NCI-H1436 (cell line): ENCODE measurements at regions not wholly inside any gene's neighbourhood (a gene's known extent, or its start where the extent isn't known, plus 50 kb on each side); places are given as distances from the start of the nearest gene placed in this dataset.

Experiments used
- DNase-seq: peaks from one replicate; lab custom pipeline; 2025; lab: John Stamatoyannopoulos, UW

DNA sequence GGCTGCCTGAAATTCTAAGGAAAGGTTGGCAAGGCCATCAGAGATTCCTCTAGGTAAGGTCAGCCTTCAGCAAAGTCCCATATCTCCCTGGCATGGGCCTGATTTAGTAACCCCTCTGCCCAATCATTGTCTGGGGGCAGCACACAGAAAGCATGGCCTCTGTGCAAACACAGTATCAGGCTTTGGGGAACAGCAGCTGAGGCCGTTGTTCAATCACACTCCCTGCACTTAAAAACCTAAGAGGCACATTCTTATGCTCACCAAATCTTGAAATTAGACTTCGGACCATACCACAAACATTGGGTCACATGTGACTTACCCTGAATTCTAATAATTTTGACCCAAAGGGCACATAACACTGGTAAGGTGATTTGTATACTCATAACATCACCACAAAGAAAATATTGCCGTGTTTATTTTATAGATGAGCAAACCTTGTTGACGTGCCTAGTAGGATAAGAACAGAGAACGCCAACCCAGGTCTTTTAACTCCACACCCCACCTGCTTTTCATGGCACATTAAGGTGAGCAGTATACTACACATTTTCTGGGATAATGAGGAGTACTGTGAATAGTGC is 212.7 kb downstream of the HNMT start:
- no peak for DNase-seq

DNA sequence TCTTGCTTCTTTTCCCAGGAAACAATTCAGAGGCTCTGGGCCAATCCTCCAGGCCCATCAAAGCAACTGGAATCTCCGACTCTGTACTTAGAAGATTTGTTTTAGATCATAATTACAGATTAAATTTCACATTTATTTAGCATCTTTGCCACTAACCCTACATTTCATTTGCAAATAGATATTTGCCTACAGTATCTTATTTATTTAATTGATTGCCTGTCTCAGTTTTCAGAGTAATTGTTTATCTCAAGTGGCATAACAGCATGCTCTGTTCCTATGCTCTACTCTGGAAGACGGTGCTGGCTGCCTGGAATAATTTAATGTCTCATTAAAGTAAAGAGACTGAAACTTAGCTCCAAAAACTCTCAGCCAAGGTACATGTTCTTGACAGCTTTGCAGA is 213.4 kb downstream of the HNMT start:
- no peak for DNase-seq

DNA sequence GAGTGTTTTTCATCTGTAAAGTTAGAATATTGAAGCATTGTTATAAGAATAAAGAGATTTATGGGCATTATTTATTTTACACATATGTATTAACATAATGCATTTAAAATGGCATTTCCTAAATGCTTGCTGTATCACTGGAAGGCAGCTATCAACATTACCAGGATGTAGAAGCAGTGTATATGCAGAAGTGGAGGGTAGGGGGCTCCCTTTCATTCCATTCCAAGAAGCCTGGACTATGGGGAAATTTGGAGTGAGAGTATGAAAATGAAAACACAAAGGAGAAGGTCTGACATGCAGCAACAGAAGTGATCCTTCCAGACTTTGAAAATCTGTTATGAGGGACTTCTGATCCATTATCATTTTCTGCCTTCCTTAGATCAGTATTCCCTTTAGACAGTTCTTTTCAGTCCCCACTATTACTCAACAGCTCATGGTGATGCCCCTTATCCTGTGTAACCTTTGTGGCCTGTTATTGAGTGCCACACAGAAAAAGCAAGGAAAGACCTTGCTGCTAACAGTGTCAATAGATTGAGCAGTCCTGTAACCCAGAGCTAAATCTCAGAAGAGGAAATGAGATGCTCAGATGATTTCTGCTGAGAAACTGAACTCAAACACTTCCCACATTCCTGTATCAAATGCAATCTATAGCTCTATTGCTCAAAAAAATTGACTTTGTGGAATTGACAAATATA is 216.6 kb downstream of the HNMT start:
- no peak for DNase-seq

DNA sequence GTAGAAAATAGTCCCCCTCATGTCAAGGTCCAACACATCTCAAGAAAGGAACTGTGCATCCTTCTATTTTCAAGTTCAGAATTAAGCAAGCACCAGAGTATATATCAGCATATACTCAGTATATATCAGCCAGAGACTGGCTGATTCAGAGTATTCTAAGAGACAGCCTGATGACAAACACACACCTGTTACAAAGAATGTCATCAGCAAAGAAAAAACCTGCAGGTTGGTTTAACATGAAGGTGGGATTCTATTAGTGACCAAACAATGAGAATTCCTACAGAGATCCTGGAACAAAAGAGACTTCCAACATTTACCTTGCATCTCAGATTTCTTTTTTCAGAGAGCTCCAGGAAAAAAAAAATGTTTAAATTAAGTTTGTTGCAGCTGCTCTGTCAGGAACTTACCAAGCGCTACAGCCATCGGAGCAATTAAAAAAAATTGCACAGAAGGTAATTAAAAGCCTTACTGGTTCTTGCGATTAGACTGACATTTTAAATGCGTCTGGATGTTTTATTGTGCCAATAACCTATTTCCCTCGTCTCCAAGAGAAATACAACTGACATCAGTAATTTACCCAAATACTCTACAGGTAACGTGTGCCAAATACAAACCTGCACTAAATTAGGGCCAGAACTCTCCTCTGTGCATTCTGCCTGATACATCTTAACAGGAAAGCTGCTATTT is 218.1 kb downstream of the HNMT start:
- peak; percentile 36 for DNase-seq

DNA sequence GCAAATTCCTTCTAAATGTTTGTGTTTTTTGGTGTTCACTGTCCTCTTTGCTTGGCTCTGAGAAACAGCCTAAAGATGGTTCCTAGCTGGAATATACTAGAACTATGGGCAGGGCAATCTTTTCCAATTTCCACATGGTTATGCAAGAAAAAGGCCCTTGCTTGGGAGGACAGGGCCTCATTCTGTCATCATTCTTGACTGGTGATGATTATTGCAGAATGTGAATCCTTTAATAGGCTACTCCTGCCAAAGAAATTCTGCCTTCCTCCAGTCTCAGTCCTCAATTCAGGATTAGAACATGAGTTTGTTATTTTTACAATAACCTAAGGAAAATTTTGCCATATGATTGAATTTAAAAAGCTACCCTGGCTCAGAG is 218.7 kb downstream of the HNMT start:
- no peak for DNase-seq

DNA sequence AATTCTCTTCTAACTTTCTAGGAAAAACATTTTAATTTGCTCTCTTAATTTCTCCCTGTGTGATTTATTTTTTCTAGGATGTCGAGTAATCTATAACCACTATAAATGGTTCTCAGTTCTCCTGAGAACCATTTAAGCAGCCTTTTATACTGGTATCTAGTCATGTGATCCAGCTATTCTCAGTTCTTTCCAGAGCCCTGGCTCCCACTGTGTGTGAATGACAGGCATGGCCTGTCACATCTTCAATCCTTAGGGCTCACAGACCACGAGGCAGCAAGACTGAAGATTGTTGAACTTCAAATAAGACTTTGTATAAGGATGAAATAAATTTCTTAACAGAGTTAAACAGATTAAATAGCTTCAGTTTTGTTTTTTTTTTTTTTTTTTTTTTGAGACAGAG is 219.4 kb downstream of the HNMT start:
- DNase-seq: no peak

DNA sequence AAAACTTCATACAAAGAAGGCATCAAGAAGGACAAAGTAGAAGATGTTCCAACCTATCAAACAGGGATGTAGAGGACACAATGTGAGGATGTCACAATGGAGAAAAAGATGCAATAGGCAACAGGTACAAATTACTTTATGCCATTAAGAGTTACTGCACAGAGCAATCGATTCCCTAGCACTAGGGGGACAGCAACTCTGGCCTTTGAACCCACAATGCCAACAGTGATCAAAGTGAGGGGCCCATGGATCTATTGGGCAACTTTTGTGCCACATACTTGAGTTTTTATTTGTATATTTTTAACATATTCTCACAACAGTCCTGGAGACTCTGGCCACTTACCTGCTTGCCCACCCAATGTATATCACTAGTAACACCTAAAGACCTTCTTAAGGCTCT is 220.2 kb downstream of the HNMT start:
- no peak for DNase-seq

DNA sequence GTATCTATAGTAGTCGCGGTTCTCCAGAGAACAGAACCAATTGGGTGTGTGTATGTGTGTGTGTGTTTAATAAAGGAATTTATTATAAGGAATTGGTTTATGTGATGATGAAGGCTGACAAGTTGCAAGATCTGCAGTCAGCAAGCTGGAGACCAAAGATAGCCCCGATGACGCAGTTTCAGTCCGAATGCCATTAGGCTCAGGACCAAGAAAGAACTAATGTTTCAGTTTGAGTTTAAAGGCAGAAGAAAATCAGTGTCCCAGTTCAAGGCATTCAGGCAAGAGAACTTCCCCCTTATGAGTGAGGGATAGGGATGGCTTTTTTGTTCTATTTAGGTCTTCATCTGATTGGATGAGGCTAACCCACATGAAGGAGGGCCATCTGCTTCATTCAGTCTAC is 221.6 kb downstream of the HNMT start:
- no peak for DNase-seq

DNA sequence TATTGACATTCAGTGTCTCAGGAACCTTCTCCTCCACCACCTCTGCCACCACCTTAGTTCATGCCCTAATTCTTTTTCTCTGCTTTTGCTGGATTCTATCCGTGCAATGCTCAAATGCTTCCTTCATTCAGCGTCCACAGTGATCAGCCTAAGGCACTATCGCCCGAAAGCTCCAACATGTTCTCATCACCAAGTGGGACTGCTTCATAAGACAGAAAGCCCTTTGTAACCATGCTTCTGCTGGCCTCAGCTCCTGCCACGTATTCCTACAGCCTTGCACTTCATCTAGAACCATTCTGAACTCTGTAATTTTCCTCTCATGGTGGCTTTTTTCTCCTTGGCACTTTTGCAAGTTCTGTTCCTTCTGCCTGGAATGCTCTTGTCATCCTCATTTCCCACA is 222.9 kb downstream of the HNMT start:
- DNase-seq: no peak

DNA sequence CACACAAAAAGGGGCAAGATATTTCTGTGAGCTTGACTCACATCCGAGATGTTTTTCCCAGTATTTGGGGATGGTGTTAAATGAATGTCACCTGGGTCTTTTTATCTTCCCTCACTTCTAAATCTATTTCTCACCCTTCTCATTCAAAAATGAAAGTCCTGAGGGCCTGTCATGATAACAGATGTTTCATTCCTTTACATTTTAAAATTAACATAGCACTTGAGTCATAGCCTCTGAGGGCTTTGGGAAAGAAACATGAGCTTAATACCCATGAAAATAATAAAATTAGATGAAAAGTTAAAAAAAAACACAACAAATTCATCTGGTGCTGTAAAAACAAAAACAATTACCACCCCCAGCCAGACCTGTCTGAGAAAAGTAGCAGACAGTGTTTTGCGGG is 226.7 kb downstream of the HNMT start:
- DNase-seq: no peak

DNA sequence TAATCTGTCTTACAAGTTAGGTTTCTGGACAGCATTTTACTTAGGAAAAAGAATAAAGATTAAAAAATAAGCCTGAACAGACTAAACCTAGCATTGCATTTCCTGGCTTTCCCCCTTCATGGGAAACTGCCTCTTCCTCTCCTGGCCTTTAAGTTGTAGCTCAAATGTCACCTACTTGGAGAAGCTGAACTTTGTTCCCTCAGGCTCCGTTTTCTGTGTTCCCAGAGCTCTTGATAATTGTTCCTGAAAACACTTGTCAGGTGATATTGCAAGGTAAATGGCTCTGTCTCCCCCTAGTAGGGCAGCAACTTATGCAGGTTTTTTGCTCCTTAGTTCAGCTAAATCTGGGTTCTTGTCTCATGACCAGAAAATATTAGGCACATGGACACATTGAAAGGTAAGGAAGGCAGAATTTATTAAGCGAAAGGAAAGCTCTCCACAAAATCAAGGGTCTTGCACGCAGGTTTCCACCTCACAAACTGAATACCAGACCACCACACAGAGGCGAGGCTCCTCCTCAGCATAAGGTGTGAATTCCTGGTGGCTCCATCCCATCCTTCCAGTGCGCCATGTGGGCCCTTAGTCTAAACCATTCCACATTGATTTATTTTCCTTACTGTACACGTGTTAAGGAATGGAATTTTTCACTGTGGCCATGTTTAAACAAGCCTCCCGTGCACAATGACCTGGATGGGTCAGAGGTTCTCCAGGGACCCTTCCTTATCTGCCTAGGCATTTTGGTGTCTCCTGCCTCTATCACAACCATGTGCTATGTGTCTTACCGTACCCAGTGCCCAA is 229.3 kb downstream of the HNMT start:
- no peak for DNase-seq

DNA sequence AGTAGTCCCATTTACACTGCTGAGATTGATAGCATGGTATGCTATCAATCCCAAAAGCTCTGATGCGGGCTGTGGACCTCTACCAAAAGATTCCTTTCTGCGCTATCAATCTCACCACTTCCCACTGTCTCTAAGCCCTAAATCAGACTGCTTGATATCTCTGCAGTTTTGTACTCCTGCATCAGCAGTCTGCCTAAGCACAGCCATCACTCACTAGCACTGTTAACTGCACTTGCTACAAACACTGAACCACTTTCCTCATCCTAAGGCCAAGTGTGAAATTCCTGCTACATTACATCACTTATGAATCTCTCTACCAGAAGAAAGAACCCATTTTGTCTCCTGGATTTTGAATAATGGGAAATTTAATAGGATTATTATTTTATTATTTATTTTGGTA is 237.0 kb downstream of the HNMT start:
- no peak for DNase-seq

DNA sequence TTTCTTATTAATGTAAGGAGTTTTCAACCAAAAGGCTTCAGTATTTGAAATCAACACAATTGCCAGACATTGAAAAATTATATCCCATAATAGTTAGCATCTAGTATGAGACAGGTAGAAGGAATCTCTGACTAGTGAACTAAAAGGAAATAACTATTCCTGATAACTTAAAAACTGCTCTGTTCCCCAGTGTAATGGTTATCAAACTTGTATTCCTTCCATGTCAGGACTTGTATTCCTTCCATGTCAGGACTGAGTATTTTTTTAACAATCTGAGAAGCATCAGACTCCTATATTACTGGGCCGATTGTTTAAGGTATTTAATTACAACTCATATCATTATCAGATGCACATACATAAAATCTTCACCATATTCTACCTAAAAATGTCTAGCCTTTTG is 238.5 kb downstream of the HNMT start:
- DNase-seq: no peak

DNA sequence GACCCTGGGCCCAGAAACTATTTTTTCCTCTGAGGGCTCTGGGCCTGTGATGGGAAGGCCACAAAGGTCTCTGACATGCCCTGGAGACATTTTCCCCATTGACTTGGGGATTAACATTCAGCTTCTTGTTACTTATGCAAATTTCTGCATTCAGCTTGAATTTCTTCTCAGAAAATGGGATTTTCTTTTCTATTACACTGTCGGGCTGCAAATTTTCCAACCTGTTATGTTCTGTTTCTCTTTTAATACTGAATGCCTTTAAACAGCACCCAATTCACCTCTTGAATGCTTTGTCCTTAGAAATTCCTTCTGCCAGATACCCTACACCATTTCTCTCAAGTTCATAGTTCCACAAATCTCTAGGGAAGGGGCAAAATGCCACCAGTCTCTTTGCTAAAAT is 241.0 kb downstream of the HNMT start:
- DNase-seq: no peak

DNA sequence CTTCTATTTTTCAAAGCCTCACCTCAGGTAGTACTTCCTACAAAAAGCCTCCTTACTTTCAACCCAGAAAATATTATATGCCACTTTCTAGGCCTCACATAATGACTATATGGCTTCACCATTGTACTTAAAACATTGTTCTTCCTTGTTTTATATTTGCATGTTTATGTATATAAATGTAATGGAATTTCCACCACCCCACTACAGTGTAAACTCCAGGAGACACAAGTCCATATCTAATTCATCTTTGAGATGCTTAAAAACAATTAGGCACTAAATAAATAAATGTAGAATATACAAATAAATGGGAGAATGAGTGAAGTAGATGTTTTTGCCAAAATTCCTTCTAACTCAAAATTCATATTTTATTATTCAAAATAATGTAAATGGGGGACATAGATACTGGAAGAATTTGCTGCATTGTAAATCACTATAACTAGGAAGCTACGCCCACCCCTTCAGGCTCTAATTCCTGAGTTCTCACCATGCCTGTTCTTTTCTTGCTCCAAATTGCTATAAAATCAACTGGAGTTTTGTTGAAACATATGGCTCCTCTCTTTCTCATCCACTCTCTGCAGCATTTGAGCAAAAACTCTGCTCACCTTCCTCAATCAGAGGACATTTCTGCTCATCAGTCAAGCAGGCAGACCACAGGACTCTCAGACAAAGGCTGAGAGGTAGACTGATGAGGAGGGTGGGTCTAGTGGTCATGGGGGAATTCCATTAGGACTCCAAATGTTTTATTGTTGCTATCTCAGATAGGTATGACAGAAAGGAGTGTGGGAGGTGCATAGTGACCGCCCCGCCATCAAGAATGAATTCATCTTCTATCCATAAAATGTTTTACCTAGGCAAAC is 243.0 kb downstream of the HNMT start:
- no peak for DNase-seq

DNA sequence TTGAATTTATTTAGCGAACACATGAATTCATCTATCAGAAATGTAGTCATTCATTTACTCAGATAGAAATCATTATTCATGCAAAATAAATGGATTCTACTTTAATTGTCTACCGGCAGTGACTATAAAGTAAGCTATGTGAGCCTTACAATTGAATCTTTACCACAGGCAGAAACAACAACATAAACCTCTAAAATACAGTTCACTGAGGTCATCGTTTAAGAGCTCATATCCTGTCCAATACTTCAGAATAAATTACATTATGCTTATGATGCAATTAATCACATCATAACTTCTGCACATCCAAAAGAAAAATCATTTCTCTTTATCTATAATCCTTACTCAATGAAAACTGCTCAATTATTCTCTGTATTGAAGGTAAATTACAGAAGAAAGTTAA is 244.7 kb downstream of the HNMT start:
- DNase-seq: no peak

DNA sequence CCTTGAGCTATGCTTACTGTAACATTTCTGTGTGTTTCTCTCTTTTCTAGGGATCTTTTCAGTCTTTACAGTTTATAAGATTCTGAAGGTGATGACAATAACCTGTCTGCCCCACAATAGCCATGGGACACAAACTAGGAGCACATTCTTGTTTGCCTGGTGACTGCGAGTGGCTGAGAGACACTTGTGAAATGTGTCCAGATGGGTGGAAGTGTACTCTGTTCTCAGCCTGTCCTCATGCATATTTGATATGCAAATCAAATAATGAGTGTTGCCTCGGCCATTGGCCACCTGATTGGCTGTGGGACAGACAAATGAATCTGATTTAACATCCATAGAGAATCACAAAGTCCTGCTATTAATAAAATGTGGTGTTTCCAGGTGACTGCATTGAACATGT is 246.2 kb downstream of the HNMT start:
- no peak for DNase-seq

DNA sequence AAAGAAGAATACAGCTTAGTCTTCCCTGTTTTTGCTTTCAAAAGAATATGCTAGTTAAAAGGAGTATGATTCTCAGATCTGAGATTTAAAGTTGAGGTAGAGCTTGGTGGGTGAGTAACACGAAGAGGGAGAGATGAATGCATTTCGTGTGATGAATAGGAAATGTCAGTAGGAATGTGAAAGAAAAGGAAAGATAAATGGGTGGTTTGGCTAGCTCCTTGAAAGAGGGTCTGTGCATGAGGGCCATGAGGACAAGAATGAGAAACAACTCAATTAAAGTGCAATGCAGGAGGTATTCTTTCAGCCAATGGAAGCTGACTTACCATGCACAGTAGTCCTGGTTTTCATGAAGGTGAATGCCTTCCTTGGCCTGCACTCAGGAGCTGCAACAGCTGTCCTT is 248.2 kb downstream of the HNMT start:
- DNase-seq: no peak

DNA sequence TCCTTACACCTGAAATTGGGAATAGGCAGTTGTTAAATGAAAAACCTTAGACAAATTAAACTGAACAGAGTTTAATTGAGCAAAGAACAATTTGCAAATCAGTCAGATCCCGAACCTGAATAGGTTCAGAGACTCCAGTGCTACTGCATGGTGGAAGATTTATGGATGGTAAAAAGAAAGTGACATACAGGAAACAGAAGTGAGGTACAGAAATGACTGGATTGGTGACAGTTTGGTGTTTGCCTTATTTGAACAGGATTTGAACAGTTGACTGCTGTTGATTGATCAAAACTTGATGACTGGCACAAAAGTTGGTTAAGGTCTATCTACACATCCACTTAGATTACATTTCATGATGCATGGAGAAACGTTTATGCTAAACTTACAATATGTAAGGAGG is 248.8 kb downstream of the HNMT start:
- no peak for DNase-seq

DNA sequence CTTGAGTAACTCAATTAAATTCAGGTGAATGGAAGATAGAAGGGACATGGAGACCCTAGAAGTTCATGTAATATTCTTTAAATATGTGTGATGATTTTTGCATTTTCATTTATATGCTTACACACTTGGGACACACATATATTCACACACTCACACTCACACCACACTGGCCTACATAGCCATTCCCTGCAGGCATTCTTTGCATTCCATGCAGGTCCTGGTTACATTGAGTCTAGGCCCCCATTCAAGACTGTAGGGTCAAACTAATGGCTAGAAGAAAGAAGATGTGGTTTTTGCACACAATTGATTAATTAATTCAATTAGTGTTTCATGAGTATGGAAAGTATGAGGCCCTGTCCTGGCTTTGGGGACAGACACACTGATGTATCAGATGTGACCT is 249.4 kb downstream of the HNMT start:
- no peak for DNase-seq

DNA sequence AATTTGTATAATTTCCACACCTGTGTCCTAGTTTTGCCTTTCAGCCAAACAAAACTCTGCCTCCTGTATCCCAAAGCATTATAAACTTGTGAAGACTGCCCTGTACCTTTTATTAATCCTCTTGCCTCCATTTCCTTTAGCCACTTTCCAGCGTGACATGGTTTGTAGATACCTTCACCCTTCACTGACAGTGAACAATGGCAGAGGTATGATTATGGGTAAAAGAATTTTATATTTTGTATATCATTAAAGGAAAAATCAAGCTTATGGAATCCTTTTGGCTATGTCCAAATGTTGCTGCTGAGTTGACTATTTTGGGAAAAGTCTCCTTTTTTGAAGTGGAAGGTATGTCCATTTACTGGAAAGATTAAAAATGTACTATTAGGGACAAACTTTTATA is 251.7 kb downstream of the HNMT start:
- DNase-seq: no peak

DNA sequence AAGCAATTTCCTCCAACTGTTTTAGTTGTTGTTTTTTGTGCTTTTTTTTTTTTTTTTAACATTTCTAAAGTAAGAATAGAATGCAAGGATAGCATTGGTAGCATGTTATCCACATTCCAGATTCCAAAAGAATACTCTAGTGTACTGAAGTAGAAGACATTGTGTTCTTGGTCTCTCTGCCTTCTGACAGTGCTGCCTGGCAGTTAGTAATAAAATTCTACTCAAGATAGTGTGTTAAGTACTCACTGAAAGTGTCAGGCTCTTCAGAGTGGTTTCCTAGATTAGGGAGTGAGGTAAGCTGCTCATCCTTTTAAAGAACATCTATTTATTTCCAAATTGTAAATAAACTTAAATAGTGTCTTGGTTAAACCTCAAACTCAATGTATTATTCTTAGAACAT is 253.7 kb downstream of the HNMT start:
- DNase-seq: no peak
